ENCODE measurements at regions not wholly inside any gene's neighbourhood (a gene's known extent, or its start where the extent isn't known, plus 50 kb on each side); places are given as distances from the start of the nearest gene placed in this dataset.

GRCh38 chr20:11255860-11256259 lies 582.1 kb upstream of the JAG1 start (continued):
- TF ChIP-seq IRF3 (IDR thresholded peaks at IDR 0.05): no peak
- TF ChIP-seq NR2F1 (conservative IDR thresholded peaks at IDR 0.05): no peak
- no peak for TF ChIP-seq MEF2A (IDR thresholded peaks at IDR 0.05; ENCODE audit: insufficient read depth, low read depth, low read length)
- no peak for TF ChIP-seq SREBF1 (IDR thresholded peaks at IDR 0.05; ENCODE audit: low read length)
- no peak for TF ChIP-seq SMARCA5 (IDR thresholded peaks at IDR 0.05)
- TF ChIP-seq REST (IDR thresholded peaks at IDR 0.05; ENCODE audit: low read depth, low read length): no peak
- no peak for TF ChIP-seq BCL11A (IDR thresholded peaks at IDR 0.05; ENCODE audit: low read depth, low read length)
- no peak for TF ChIP-seq ASH2L (IDR thresholded peaks at IDR 0.05; ENCODE audit: borderline replicate concordance, low read depth)
- no peak for TF ChIP-seq SMAD1 (IDR thresholded peaks at IDR 0.05; ENCODE audit: low read depth, partially characterized antibody)
- no peak for TF ChIP-seq ETV6 (conservative IDR thresholded peaks at IDR 0.05 in 1 of 2, IDR thresholded peaks at IDR 0.05 in 1 of 2; ENCODE audit: borderline replicate concordance in 1 of 2, low read depth in 1 of 2)
- no peak for TF ChIP-seq TCF7 (IDR thresholded peaks at IDR 0.05; ENCODE audit: borderline replicate concordance)
- TF ChIP-seq NBN (IDR thresholded peaks at IDR 0.05): no peak

Measured in GM12878 (cell line).